ENCODE measurements at regions not wholly inside any gene's neighbourhood (a gene's known extent, or its start where the extent isn't known, plus 50 kb on each side); places are given as distances from the start of the nearest gene placed in this dataset.
"Not testable (repeated sequence)": the region's sequence is repeated elsewhere in the genome, so short reads cannot be mapped to it uniquely, and the experiment has no call there.

DNA sequence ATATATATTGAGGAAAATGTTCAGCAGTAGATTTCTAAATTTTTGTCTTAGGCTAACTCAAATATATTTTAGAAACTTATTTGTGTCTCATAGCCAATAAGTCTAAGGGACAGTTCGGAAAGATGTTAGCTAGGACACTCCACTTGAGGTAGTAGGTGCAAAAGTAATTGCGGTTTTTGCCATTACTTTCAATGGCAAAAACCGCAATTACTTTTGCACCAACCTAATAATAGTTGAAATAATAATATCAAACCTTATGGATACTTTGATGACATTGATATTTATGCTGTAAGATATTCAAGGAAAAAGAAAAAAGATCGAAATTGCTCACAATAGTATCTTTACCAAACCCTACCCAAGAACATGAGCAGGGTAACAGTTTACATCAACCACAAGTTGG, 555.5 kb upstream of the ST8SIA4 start:
- Histone ChIP-seq H3K9me3 (ENCODE audit: low read length) (no peaks in the 10 kb centered on the region), H3K27ac (ENCODE audit: low read depth, low read length) (no peak overlapping the region), H3K4me1 (ENCODE audit: insufficient read depth, low read length) (no peaks in the 10 kb centered on the region), H3K4me3 (ENCODE audit: low read length) (no peak overlapping the region), H3K27me3 (ENCODE audit: insufficient read depth, low read length, poor library complexity, severe bottlenecking) (no peaks in the 10 kb centered on the region), H3K36me3 (ENCODE audit: insufficient read depth, low read length) (no peaks in the 10 kb centered on the region)
- H3K27ac Mint-ChIP-seq, result no peak overlapping the region
- no peaks in the 10 kb centered on the region for H3K4me1 Mint-ChIP-seq
- H3K36me3 Mint-ChIP-seq, result no peaks in the 10 kb centered on the region
- ChIA-PET CTCF (no interaction called here), POLR2A (no interaction called here)
- H3K9me3 Mint-ChIP-seq, result no peaks in the 10 kb centered on the region
- no peak for DNase-seq
- H3K27me3 Mint-ChIP-seq, result no peaks in the 10 kb centered on the region
- no peak overlapping the region for H3K4me3 Mint-ChIP-seq

- Histone ChIP-seq H3K36me3 (ENCODE audit: insufficient read depth, low read length) (no peaks in the 10 kb centered on the region), H3K4me1 (ENCODE audit: insufficient read depth, low read length) (no peaks in the 10 kb centered on the region), H3K27me3 (ENCODE audit: insufficient read depth, low read length, poor library complexity, severe bottlenecking) (no peaks in the 10 kb centered on the region), H3K27ac (ENCODE audit: low read depth, low read length) (no peak overlapping the region), H3K4me3 (ENCODE audit: low read length) (no peak overlapping the region), H3K9me3 (ENCODE audit: low read length) (no peaks in the 10 kb centered on the region)
- Mint-ChIP-seq H3K27ac (no peak overlapping the region), H3K36me3 (no peaks in the 10 kb centered on the region), H3K4me3 (no peak overlapping the region), H3K27me3 (no peaks in the 10 kb centered on the region), H3K4me1 (no peaks in the 10 kb centered on the region), H3K9me3 (no peaks in the 10 kb centered on the region)
- ChIA-PET CTCF (no interaction called here), POLR2A (no interaction called here)
- no peak for DNase-seq
Observed at GRCh38 chr5:101455851-101456250, 552.8 kb upstream of the ST8SIA4 start.

DNA sequence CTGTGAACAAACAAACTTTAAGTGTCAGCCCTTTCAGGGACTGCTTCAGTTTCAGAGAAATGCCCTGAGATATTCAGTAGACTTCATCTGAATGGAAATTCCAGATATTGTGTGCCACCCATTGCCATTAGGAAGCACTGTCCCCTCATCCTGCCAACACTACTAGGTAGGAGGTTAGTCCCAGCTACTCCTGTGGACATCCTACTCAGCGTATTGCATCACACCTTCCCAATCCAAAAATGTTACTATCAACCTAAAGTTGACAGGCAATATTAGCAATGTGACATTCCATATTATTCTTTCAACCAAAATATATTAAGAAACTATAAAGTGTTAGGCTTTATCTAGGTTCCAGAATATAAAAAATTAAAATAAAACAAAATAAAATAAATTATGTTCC, 552.0 kb upstream of the ST8SIA4 start:
- H3K4me3 ChIP-seq (ENCODE audit: low read length), result no peak overlapping the region
- no peak overlapping the region for H3K4me3 Mint-ChIP-seq
- H3K9me3 ChIP-seq (ENCODE audit: low read length), result no peaks in the 10 kb centered on the region
- no peak overlapping the region for H3K27ac Mint-ChIP-seq
- no peak for DNase-seq
- no peaks in the 10 kb centered on the region for H3K27me3 Mint-ChIP-seq
- H3K4me1 Mint-ChIP-seq, result no peaks in the 10 kb centered on the region
- H3K4me1 ChIP-seq (ENCODE audit: insufficient read depth, low read length), result no peaks in the 10 kb centered on the region
- POLR2A ChIA-PET, result no interaction called here
- CTCF ChIA-PET, result no interaction called here
- H3K27me3 ChIP-seq (ENCODE audit: insufficient read depth, low read length, poor library complexity, severe bottlenecking), result no peaks in the 10 kb centered on the region
- H3K27ac ChIP-seq (ENCODE audit: low read depth, low read length), result no peak overlapping the region
- H3K9me3 Mint-ChIP-seq, result no peaks in the 10 kb centered on the region
- no peaks in the 10 kb centered on the region for H3K36me3 ChIP-seq (ENCODE audit: insufficient read depth, low read length)
- H3K36me3 Mint-ChIP-seq, result no peaks in the 10 kb centered on the region

- H3K36me3 Mint-ChIP-seq; H3K4me3 ChIP-seq (ENCODE audit: low read length); H3K4me1 ChIP-seq (ENCODE audit: insufficient read depth, low read length); DNase-seq; H3K27ac ChIP-seq (ENCODE audit: low read depth, low read length); H3K36me3 ChIP-seq (ENCODE audit: insufficient read depth, low read length); H3K4me3 Mint-ChIP-seq; H3K27ac Mint-ChIP-seq; H3K4me1 Mint-ChIP-seq; H3K27me3 Mint-ChIP-seq; H3K9me3 ChIP-seq (ENCODE audit: low read length); POLR2A ChIA-PET; H3K27me3 ChIP-seq (ENCODE audit: insufficient read depth, low read length, poor library complexity, severe bottlenecking); CTCF ChIA-PET: not testable (repeated sequence)
- peaks cover 0 to 24% (median 5%) of the 10 kb centered on the region in 5 donors for H3K9me3 Mint-ChIP-seq
Observed at GRCh38 chr5:101442281-101442680, 539.2 kb upstream of the ST8SIA4 start.

- Histone ChIP-seq H3K9me3 (ENCODE audit: low read length) (no peaks in the 10 kb centered on the region), H3K27ac (ENCODE audit: low read depth, low read length) (no peak overlapping the region), H3K4me1 (ENCODE audit: insufficient read depth, low read length) (no peaks in the 10 kb centered on the region), H3K4me3 (ENCODE audit: low read length) (no peak overlapping the region), H3K27me3 (ENCODE audit: insufficient read depth, low read length, poor library complexity, severe bottlenecking) (no peaks in the 10 kb centered on the region), H3K36me3 (ENCODE audit: insufficient read depth, low read length) (no peaks in the 10 kb centered on the region)
- DNase-seq, result no peak
- Mint-ChIP-seq H3K4me1 (no peaks in the 10 kb centered on the region), H3K27me3 (peaks cover 0 to 2% of the 10 kb centered on the region in 2 donors), H3K9me3 (peaks cover 0 to 16% (median 4%) of the 10 kb centered on the region in 5 donors), H3K36me3 (no peaks in the 10 kb centered on the region), H3K4me3 (no peak overlapping the region), H3K27ac (no peak overlapping the region)
- ChIA-PET CTCF (no interaction called here), POLR2A (no interaction called here)
Observed at GRCh38 chr5:101440173-101440572, 537.1 kb upstream of the ST8SIA4 start.

DNA sequence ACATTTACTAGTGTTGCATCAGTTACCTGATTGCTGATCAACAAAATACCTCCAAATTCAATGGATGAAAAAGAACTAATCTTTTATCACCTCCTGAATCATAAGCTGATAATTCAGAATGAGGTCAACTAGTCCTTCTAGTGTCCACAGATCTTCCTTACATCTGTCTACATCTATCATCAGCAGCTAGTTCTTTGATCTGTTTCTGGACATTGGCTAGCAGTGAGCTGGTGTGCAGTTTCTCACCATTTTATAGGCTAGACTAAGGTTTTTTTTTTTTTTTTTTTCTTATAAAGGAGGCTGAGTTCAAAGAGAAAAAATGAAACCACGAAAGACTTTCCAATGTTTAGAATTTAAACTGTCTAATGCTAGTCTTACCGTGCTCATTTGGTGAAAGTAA, 534.3 kb upstream of the ST8SIA4 start:
- Mint-ChIP-seq H3K27me3 (no peaks in the 10 kb centered on the region), H3K4me3 (no peak overlapping the region), H3K27ac (no peak overlapping the region), H3K4me1 (no peaks in the 10 kb centered on the region), H3K36me3 (no peaks in the 10 kb centered on the region), H3K9me3 (peaks cover 0 to 3% (median 0%) of the 10 kb centered on the region in 5 donors)
- no peak for DNase-seq
- Histone ChIP-seq H3K27ac (ENCODE audit: low read depth, low read length) (no peak overlapping the region), H3K4me1 (ENCODE audit: insufficient read depth, low read length) (no peaks in the 10 kb centered on the region), H3K36me3 (ENCODE audit: insufficient read depth, low read length) (no peaks in the 10 kb centered on the region), H3K4me3 (ENCODE audit: low read length) (no peak overlapping the region), H3K27me3 (ENCODE audit: insufficient read depth, low read length, poor library complexity, severe bottlenecking) (no peaks in the 10 kb centered on the region), H3K9me3 (ENCODE audit: low read length) (no peaks in the 10 kb centered on the region)
- ChIA-PET CTCF (no interaction called here), POLR2A (no interaction called here)

DNA sequence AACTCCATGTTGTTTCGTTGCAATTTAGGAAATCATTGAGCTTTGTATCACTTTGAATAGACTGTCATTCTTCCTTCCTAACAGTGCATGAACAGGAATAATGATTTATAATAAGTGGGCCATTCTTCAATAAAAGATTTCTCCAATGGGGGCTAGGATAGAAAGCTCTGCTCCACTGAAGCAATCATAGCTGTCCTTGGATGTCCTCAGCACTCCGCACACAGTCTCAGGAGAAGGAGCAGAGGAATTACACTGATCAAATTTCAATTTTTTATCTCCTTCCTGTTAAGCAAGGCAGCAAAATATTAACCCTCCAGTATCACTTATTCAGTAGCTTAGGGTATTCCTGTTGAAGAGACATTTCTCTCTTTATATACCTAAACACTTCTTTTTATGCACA, 532.7 kb upstream of the ST8SIA4 start:
- CTCF ChIA-PET, result no interaction called here
- no peak overlapping the region for H3K27ac Mint-ChIP-seq
- H3K9me3 ChIP-seq (ENCODE audit: low read length), result no peaks in the 10 kb centered on the region
- no peak overlapping the region for H3K27ac ChIP-seq (ENCODE audit: low read depth, low read length)
- H3K36me3 ChIP-seq (ENCODE audit: insufficient read depth, low read length), result no peaks in the 10 kb centered on the region
- no peak overlapping the region for H3K4me3 Mint-ChIP-seq
- POLR2A ChIA-PET, result no interaction called here
- no peaks in the 10 kb centered on the region for H3K27me3 ChIP-seq (ENCODE audit: insufficient read depth, low read length, poor library complexity, severe bottlenecking)
- H3K9me3 Mint-ChIP-seq, result peaks cover 0 to 3% (median 0%) of the 10 kb centered on the region in 5 donors
- H3K27me3 Mint-ChIP-seq, result no peaks in the 10 kb centered on the region
- no peak overlapping the region for H3K4me3 ChIP-seq (ENCODE audit: low read length)
- no peaks in the 10 kb centered on the region for H3K4me1 Mint-ChIP-seq
- DNase-seq, result no peak
- no peaks in the 10 kb centered on the region for H3K4me1 ChIP-seq (ENCODE audit: insufficient read depth, low read length)
- no peaks in the 10 kb centered on the region for H3K36me3 Mint-ChIP-seq

DNA sequence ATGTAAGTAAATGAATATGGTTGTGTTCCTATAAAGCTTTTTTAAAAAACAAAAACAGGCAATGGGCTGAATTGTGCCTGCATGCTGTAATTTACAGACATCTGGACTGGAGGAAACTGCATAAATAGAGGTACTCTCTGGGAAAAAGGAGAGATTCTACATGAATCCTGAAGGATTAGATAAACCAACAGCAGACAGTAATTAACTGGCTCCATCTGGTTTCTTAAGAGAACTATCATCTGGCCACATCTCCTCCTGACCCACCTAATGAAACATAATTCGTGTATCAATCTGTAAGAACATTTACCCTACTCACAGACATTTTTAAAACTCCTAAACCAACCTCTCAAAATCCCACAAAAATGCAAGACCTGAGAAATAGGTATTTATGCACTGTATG, 528.1 kb upstream of the ST8SIA4 start:
- Histone ChIP-seq H3K4me3 (ENCODE audit: low read length) (no peak overlapping the region), H3K36me3 (ENCODE audit: insufficient read depth, low read length) (no peaks in the 10 kb centered on the region), H3K27ac (ENCODE audit: low read depth, low read length) (no peak overlapping the region), H3K9me3 (ENCODE audit: low read length) (no peaks in the 10 kb centered on the region), H3K27me3 (ENCODE audit: insufficient read depth, low read length, poor library complexity, severe bottlenecking) (no peaks in the 10 kb centered on the region), H3K4me1 (ENCODE audit: insufficient read depth, low read length) (no peaks in the 10 kb centered on the region)
- DNase-seq, result no peak
- no peaks in the 10 kb centered on the region for H3K36me3 Mint-ChIP-seq
- no peaks in the 10 kb centered on the region for H3K4me1 Mint-ChIP-seq
- H3K27me3 Mint-ChIP-seq, result no peaks in the 10 kb centered on the region
- H3K9me3 Mint-ChIP-seq, result no peaks in the 10 kb centered on the region
- no peak overlapping the region for H3K4me3 Mint-ChIP-seq
- CTCF ChIA-PET, result no interaction called here
- H3K27ac Mint-ChIP-seq, result no peak overlapping the region
- POLR2A ChIA-PET, result no interaction called here

- ChIA-PET CTCF (no interaction called here), POLR2A (no interaction called here)
- Histone ChIP-seq H3K36me3 (ENCODE audit: insufficient read depth, low read length) (no peaks in the 10 kb centered on the region), H3K9me3 (ENCODE audit: low read length) (no peaks in the 10 kb centered on the region), H3K4me3 (ENCODE audit: low read length) (no peak overlapping the region), H3K4me1 (ENCODE audit: insufficient read depth, low read length) (no peaks in the 10 kb centered on the region), H3K27me3 (ENCODE audit: insufficient read depth, low read length, poor library complexity, severe bottlenecking) (no peaks in the 10 kb centered on the region), H3K27ac (ENCODE audit: low read depth, low read length) (no peak overlapping the region)
- H3K4me1 Mint-ChIP-seq, result no peaks in the 10 kb centered on the region
- H3K27me3 Mint-ChIP-seq, result no peaks in the 10 kb centered on the region
- DNase-seq, result no peak
- no peaks in the 10 kb centered on the region for H3K9me3 Mint-ChIP-seq
- no peak overlapping the region for H3K27ac Mint-ChIP-seq
- no peak overlapping the region for H3K4me3 Mint-ChIP-seq
- H3K36me3 Mint-ChIP-seq, result no peaks in the 10 kb centered on the region
Observed at GRCh38 chr5:101430551-101430950, 527.5 kb upstream of the ST8SIA4 start.

Data from CD8-positive, alpha-beta memory T cell (primary cell).